ENCODE measurements at regions not wholly inside any gene's neighbourhood (a gene's known extent, or its start where the extent isn't known, plus 50 kb on each side); places are given as distances from the start of the nearest gene placed in this dataset.

DNA sequence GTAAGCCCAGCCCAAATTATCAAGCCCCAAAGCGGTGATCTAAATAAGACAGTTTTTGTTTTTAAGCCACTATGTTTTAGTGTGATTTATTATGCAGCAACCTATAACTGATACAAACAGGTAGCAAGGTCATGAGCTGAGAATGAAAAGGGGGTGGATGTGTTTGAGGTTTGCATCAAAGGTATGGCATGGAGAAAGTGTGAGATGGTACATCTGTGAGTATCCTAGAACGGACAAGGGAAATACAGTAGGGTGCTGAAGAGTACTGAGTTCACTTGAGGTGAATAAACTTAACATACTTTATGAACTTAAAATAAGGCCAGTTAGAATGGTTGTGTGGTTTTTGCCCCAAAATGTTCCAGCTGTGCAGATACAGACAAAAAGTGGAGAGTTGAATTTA lies 286.0 kb upstream of the B3GALT2 start:
- TF ChIP-seq, protein P1, sequence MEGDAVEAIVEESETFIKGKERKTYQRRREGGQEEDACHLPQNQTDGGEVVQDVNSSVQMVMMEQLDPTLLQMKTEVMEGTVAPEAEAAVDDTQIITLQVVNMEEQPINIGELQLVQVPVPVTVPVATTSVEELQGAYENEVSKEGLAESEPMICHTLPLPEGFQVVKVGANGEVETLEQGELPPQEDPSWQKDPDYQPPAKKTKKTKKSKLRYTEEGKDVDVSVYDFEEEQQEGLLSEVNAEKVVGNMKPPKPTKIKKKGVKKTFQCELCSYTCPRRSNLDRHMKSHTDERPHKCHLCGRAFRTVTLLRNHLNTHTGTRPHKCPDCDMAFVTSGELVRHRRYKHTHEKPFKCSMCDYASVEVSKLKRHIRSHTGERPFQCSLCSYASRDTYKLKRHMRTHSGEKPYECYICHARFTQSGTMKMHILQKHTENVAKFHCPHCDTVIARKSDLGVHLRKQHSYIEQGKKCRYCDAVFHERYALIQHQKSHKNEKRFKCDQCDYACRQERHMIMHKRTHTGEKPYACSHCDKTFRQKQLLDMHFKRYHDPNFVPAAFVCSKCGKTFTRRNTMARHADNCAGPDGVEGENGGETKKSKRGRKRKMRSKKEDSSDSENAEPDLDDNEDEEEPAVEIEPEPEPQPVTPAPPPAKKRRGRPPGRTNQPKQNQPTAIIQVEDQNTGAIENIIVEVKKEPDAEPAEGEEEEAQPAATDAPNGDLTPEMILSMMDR (IDR thresholded peaks at IDR 0.05; ENCODE audit: borderline replicate concordance, insufficient read depth, low read depth, low read length) = no peak
- H3K4me3 ChIP-seq (ENCODE audit: low read depth, low read length) = no peak overlapping the region

DNA sequence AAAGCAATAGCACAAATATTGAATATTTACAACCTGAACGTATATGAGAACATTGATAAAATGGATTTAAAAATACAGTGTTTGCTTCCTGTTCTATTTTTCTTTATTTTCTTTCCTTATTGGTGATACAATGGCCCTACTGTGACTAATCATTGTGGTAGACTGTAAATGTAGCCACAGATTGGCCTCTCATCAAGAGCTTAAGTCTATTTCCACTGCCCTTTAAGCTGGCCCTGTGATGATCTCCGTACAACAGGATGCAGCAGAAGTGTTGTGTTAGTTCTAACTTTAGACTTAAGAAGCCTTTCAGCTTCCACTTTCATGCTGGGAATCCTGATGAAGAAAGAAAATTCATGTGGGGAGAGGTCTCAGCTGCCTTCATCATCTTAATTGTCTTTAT lies 285.6 kb upstream of the B3GALT2 start:
- H3K4me3 ChIP-seq (ENCODE audit: low read depth, low read length) = no peak overlapping the region
- TF ChIP-seq, protein P1 (IDR thresholded peaks at IDR 0.05; ENCODE audit: borderline replicate concordance, insufficient read depth, low read depth, low read length) = no peak

DNA sequence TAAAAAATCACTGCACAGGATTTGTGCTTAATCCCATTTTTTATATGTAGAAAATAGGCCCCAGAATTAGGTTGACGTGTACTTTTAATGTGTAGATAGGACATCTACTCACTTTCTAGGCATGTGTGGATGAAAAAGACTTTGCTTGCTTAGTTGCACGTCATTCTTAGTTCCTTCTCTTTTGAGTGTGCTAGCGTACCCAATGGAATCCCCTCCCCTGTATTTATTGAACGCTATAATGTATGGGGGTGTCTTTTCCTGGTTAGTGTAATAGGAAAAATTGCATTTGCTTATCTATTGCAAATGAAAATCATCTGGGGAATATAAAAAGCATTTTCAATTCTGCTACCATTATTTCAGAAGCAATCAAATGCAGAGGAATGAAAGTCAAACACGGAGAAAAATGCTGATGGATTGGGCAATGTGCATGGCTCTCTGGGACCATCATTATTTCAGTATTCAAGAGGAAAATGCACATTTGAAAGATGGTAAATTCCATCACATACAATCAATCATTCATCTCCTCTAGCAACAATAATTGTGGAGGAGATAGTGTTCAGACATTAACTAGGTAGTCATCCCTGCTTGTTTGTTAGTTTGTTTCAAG lies 277.0 kb upstream of the B3GALT2 start:
- H3K4me3 ChIP-seq (ENCODE audit: low read depth, low read length) = no peak overlapping the region
- TF ChIP-seq, protein P1 (IDR thresholded peaks at IDR 0.05; ENCODE audit: borderline replicate concordance, insufficient read depth, low read depth, low read length) = no peak

DNA sequence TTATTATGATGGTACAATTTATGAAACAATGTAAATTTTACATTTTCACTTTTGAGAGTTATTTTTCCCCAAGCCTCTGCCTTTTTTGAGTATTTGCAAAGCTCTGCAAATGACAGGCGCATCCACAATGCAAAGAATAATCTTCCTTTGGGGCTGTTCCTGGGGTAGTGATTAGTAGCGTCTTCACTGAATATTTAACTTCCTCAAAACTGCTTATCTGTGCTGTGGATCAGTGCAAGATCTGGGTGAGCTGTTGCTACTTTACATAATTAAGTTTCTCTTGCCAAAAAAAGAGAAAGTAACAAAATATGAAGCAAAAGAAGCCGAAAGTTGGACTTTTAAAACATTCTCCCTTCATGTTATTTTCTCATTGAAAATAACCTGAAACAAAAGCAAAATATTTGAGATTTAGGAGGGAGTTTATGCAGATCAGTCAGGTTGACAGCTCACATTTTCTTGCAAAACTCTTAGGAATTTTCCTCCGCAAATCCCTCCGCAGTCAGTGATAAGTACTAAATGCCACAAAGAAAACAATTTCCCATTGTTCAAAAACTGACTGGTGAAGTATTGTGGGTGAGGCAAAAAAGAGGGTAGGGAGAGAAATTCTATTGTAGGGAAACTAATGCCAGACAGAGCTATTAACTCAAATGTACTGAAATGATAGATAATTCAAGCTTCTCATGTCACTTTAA lies 276.4 kb upstream of the B3GALT2 start:
- H3K4me3 ChIP-seq (ENCODE audit: low read depth, low read length) = no peak overlapping the region
- TF ChIP-seq, protein P1 (IDR thresholded peaks at IDR 0.05; ENCODE audit: borderline replicate concordance, insufficient read depth, low read depth, low read length) = no peak

DNA sequence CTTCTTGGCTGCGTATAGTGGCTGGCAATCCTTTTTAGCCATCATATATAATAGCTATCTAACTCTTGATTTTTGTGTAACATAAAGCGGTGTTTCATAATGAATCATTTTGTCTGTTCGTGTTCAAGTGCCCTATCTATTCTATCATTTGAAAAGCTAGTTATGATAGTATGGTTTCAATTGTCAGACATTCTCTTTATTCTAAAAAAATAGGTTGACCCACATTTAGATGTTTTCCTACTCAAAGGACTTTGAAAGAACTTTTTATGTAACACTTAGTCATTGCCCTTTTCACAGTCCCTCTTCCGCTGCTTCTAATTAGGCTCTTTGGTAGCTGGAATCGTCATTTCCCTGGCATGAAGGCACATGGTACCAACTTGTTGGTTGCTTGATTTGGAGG lies 272.2 kb upstream of the B3GALT2 start:
- TF ChIP-seq, protein P1 (IDR thresholded peaks at IDR 0.05; ENCODE audit: borderline replicate concordance, insufficient read depth, low read depth, low read length) = no peak
- no peak overlapping the region for H3K4me3 ChIP-seq (ENCODE audit: low read depth, low read length)

DNA sequence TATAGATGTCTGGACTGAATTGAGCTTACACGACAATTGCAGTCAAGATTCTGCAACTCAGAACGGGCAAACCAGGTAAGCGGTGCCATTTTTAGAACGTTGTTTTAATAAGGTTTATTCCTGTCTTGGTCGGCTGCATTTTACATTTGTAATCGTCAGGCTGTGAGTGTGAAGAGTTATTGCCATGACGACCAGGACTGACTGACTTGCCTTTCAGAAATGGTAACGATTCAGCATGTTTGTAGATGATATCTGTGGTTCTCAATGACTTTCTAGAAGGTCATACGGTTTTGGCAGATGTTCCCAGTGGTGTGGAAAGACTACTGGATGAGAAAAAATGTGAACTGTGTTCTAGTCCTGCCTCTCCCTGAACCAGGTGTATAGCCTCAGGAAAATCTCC lies 271.3 kb upstream of the B3GALT2 start:
- no peak overlapping the region for H3K4me3 ChIP-seq (ENCODE audit: low read depth, low read length)
- TF ChIP-seq, protein P1 (IDR thresholded peaks at IDR 0.05; ENCODE audit: borderline replicate concordance, insufficient read depth, low read depth, low read length) = no peak

DNA sequence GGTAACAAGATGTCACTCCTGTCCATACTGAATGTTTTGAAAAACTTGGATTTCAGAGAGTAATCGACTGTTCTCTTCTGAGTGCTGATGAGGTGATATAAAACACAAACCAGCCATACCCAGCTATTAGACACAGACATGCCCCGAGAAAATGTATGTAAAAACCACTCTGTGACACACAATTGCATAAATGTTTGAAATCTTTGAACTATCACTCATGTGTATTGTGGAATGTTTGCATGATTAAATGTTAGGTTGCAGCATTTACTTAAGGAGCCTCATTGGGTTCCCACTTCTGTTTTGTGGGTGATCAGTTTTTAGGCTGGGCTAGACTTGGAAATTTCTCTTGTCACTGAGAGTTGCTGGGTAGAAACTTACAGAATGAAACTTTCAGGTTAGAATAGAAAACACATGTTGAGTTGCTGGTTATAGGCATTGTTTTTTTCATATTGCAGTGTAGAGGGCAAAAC lies 270.4 kb upstream of the B3GALT2 start:
- TF ChIP-seq, protein P1 (IDR thresholded peaks at IDR 0.05; ENCODE audit: borderline replicate concordance, insufficient read depth, low read depth, low read length) = no peak

More for the DNA sequence above, 270.4 kb upstream of the B3GALT2 start:
- H3K4me3 ChIP-seq (ENCODE audit: low read depth, low read length) = no peak overlapping the region

Measured in GM12875 (cell line).